Activated effector memory CD4-positive, alpha-beta T cell treated with Interleukin-2 at 50 U/mL for 16 hours (primary cell): ENCODE measurements at regions not wholly inside any gene's neighbourhood (a gene's known extent, or its start where the extent isn't known, plus 50 kb on each side); places are given as distances from the start of the nearest gene placed in this dataset.

Source experiments
- DNase-seq: peaks from one replicate; pipeline ENCODE4 v3.0.0-alpha.2; 2020

DNA sequence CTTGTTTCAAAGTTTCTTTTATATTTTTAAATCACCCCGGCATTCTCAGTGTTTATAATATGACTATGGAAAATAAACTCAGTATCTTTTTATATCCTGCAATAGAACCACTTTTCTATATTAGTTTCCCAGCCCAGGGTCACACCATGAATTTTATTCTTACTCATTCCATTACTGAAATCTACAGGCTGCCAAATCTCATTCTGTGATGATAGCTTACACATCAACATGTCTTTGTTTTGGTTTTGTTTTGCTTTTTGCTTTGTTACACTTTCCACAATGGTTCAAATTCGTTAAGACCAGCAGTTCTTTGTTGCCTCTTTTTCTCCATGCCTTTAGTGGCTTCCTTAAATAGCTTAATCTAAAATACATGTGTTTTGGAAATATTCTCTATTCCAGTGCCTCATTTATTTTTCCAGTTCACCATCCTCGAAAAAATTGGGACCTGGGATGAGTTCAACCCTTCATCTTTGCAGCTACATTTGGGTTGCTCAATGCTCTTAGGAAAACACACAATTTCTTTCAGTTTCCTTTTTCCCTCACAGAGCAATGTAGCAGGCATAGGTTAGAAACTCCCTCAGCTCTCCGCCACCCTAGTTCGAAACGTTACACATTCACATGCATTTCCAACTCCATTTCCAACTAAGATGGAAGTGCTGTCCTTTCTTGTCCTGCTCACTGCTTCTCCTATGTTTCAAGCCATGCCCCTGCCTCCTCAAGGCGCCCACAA lies 1146.3 kb downstream of the MAT2B start:
- DNase-seq: no peak

DNA sequence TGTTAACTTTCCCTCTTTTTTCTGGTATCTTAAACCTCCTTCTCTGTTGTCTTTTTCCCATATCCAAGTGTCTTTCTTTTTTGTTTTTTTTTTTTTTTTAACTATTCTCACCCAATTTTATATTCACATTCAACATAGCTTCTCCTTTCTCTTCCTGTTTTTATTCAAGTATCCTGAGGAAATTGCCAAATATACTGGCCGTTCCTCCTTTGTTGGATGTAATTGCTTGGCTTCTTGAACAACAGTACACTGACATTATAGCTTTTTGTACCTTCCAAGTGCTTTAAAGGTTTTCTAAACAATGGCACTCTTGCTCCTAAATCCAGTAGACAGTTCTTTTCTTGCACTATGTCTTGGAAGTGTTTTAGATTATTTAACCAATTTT lies 1146.8 kb downstream of the MAT2B start:
- no peak for DNase-seq

DNA sequence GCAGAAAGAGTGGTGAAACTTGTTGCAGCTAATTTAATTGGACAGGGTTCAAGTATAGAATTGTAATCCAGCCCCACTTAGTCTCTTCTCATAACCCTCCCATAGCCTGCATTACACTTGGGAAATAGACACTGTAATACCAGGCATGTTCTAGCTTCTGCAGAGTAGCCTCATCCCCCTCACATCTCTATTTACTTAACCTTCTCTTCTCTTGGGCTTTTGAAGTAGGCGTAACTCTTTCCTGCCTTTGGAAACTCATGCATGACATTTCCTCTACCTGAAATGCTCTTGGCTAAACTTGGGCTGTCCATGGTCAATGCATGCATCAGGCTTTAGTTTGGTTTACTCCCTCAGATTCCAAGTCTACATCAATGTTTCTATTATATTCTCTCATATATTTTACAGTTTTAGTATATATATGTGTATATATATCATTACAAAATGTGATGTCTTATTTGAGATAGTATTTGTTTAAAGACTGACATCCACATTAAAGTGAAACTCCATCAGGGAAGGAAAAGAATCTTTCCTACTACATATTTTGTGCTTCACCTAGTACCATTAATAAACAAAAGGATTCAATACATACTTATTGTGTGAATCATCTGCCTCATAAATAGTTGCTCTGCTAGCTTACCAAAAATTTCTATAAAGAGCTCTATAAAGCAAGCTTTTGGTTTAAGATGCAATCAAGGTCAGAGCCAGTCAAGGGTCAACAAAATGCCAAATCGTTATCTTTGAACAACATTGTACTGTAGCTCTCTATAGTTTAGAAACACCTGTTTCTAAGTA lies 1158.0 kb downstream of the MAT2B start:
- no peak for DNase-seq

DNA sequence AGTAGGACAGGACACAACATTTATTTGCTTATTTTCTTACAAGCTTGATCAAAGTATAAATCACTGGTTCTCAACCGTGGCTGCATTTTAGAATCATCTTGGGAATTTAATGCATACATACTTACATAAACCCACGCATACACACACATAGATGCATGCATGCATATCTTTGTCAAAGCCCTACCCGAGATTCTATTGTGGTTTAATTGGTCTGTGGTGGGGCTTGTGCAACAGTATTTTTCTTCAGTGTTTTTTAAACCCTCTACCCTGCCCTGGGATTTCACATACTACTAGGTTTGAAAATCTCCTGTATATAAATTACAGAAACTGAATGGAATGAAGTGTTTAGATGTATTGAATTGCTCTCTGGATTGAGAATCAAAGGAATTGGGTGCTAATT lies 1166.2 kb downstream of the MAT2B start:
- DNase-seq: no peak

DNA sequence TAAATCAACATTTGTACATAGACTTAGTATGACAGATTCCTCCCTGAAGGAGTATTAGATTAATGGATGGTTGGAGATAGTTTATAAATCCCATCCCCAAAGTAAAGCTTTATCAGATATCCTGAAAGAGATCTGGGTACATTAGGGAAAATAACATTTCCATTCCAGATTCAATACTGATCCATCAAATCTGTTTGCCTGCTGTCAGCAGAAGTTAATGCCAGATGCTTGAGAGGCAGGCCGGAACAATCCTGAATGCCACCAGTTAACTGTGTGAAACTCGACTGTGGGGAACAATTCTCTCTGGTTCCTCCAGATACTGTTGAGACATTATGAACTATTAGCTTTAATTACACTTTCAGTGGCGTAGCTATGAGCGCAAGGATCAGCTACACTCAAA lies 1166.8 kb downstream of the MAT2B start:
- no peak for DNase-seq

DNA sequence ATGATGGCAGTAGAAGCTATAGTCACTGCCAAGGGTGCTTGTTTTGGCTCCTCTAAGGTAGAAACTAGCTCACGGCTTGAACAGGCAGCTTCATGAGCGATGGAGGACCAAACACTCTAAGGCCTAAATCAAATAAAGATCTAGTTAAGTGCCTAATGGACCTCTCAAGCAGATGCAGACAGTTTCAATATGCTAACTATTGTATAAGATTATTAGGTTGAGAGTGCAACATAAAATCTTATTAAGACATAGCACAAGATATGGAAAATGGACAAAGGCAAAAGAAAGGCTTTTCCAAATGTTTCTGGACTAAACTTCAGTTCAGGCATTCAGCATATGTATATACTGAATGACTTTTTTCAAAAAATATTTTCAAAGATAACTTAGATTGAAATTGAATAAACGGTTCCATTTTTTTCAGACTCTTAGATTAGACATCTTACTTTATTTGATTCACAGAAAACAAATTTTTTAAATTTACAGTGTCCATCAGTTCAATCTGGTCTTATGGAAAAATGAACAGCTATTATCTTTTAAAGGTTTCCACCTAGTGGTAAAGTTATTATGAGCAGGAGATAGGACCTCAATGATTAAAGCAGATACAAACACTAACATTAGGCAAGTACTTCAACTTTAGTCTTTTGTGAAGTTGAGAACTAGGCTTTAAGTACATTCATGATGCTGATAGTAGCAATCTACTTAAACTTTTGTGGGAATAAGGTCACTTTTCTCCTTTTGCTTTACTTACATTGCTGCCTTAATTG lies 1167.7 kb downstream of the MAT2B start:
- no peak for DNase-seq

DNA sequence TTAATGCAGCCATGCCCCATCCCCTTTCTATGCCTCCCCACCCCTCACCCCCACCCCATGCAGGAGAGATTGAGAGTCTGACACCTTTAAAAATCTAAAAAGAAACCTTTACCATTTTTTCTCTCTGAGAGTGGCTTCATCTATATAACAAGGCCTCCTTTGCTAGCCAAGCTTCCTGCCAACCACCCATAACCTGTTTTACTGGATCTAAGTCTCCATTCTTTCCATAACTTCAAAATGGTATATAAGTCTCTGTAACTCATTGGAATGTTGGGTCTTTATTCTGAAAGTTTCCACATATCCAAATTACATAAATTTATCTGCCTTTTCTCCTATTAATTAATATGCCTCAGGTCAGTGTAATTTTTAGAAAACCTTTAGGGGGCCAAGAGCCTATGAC lies 1174.0 kb downstream of the MAT2B start:
- no peak for DNase-seq

DNA sequence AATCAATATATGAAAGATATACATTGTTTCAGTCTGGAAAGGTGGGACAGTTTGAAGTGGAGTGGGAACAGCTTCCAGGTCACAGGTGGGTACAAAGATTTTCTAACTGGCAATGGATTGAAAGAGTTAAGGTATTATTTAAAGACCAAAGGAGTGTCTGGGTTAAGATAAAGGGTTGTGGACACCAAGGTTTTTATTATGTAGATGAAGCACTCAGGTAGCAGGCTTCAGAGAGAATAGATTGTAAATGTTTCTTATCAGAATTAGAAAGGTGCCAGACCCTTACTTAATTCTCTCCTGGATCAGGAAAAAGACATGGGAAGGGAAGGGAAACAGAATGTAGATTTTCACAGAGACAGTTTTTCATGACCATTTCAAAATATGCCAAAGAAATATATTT lies 1174.8 kb downstream of the MAT2B start:
- DNase-seq: no peak

DNA sequence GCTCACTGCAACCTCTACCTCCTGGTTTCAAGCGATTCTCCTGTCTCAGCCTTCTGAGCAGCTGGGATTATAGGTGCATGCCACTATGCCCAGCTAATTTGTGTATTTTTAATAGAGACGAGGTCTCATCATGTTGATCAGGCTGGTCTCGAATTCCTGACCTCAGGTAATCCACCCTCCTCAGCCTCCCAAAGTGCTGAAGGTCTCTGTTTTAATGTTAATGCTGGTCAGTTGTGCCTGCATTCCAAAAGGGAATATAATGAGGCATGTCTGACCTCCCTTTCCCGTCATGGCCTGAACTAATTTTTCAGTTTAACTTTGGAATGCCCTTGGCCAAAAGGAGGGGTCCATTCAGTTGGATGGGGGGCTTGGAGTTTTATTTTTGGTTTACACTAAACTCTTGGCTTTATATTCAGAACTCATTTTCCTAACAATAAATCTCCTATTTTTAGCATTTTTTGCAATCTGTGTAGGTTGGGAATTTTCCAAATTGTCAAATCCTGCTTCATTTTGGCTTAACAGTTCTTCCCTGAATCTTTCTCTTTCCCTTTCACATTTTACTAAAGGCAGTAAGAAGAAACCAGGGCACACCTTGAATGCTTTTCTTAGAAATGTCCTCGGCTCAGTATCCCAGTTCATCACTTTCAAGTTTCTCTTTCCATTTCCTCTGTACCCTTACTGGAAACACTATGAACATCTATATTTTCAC lies 1175.5 kb downstream of the MAT2B start:
- no peak for DNase-seq

DNA sequence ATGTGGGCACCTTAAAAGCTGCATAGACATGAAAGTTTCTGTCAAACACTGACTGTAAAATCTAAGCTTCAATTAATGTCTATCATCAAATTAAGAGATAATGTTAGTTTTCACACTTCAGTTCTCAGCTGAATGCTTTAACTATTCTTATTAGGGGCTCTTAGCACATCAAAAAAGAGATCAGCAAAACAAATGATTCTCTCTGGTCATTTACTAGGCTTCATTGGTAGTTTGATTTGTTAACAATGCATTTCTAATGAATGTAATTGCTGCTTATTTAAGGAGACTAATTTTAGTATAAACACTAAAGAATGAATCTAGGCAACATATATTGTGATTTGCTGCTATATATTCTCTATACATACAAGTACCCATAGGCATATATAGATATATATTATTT lies 1182.0 kb downstream of the MAT2B start:
- DNase-seq: no peak

DNA sequence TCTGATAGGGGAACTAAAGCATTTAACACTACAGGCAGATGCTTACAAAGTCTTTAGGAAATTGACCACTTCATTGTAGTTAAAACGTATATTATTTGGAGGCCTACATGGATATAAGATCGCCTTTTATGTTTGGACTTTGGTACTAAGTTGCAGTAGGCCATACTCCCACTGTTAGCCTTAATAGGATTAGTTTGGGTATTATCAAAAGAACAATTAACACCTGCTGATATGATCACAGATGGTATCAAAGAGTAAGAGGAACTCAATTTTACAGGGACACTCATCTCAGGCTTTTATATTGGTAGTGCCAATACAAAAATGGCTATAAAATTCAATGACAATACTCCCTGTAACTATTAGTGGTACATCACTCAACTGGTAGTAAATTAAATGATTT lies 1183.0 kb downstream of the MAT2B start:
- DNase-seq: no peak

DNA sequence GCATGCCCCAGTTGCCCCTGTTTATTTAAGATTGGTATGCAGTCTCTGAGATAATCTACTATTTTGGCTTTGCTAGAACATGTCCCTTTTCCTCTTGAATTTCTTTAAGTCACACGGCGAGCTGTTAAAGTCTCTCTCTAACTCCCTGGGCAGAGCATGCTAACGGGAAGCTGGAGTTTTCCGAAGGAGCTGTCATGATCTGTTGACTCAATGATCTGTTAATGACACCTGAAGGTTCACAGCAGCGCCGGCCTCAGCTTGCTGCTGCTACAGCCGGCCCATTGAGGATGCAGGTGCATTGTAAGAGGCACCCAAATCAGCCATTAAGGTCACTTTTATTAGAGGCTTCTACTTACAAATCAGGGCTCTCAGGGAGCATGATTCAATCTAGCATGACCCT lies 1203.4 kb downstream of the MAT2B start:
- no peak for DNase-seq

DNA sequence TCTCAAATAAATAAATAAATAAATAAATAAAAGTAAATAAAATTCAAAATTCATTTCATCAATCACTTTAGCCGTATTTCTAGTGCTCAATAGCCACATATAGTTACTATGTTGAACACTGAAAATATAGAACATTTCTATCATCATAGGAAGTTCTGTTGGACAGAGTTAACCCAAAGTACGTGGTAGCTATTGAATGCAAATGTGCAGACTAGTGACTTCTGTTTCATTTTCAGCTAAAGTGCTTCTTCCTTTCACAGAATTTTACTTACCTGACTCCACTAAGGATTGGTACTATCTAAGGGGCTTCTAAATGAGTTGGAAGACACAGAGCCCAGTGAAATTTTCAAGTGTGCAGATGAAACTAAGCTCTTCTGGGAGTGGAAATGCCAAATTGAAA lies 1208.3 kb downstream of the MAT2B start:
- no peak for DNase-seq

DNA sequence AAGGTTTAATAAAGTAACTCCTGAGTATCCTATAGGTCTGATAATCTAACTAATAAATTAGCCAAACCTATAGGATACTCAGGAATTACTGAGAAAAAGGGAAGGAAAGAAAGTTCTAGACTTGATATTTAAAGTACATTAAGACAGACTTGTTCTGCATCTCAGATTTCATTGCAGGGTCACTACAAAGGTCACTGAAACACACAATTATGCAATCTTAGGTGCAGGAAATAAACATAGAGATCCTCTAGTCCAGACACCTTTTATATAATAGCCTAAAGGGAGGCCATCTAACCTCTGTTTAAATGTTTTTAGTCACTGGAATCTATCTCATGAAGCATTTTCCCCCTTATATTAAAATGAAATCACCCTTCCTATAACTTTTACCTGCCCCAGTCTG lies 1215.7 kb downstream of the MAT2B start:
- DNase-seq: no peak

DNA sequence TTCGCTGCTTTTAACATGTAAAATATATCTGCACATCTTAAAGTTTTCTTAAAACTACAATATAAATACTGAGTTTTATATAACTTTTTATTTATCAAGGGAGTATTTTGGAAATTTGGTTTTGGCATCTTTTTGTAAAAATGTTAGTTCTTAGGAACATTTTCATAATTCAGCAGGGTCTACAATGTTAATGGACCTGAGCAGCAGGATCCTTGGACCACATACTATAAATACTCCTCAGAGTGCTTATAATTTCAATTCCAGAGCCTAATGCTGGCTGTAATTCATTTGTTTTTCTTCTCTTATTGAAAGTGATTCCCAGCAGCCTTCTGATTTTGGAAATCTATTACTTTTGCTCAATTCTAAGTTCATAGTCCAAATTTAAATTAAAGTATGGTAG lies 1216.2 kb downstream of the MAT2B start:
- no peak for DNase-seq

DNA sequence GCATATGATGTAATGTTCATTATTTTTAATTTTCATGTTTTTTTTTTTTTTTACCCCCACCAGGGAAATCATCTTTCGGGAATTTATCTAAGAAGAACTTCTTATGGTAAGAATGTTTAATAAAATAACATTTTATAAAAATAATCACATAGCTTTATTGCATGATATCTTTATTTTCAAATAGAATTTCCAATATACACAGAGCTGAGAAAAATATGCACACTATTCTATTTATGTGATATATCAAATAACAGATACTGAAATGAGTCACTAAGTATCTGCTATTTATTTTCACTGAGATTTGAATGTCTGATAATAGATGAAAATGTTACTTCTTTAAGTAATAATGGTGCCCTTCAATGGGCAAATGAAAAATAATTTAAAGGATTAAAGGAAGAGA lies 1217.3 kb downstream of the MAT2B start:
- no peak for DNase-seq

DNA sequence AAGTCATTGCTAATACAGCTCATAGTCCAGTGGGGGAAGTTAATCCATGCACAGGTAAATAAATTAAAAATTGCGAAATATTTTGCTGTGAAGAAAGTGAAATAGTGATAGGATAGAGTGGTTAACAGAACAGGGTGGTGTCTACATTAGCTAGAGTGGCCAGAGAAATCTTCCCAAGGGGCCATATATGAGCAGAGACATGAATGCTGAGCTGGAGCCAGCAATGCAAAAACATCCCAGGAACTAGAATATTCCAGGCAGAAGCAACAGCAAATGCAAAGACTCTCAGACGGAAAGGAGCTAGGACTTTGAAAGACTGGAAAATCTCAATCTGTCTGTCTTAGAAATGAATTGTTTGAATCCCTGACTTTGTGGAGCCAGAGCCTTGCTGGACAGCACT lies 1221.6 kb downstream of the MAT2B start:
- no peak for DNase-seq

DNA sequence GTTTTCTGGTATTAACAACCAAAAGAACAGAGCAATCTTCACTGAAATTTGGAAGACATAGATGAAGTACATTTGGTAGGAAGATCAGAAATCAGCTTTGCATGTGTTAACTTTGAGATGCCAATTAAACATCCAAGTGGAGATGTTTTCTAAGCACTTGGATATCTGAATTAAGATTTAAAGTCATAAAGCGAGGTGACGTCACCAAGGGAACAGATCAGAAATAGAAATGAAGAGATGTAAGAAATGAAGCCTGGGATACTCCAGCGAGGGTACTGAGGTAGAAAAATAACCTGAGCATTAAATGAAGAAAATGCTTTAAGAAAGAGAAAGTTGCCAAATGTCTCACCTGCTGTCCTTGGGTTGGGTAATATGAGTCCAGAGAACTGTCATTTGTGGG lies 1223.3 kb downstream of the MAT2B start:
- DNase-seq: no peak

DNA sequence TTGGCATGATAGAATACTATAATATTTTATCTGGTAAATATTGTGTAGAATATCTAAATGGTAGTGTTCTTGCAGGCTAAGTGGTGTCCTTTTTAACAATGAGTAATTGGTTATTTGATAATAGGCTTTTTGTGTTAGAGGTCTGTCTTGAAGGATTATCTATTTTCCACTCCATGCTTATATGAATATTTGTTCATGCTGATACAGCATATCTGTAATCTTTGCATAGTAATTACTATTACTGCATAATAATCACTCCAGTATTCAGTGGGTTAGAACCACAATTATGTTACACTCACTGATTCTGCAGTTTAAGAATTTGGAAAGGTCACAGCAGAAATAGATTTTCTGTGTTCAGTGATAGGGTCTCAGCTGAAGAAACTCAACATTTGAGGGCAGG lies 1229.9 kb downstream of the MAT2B start:
- no peak for DNase-seq

DNA sequence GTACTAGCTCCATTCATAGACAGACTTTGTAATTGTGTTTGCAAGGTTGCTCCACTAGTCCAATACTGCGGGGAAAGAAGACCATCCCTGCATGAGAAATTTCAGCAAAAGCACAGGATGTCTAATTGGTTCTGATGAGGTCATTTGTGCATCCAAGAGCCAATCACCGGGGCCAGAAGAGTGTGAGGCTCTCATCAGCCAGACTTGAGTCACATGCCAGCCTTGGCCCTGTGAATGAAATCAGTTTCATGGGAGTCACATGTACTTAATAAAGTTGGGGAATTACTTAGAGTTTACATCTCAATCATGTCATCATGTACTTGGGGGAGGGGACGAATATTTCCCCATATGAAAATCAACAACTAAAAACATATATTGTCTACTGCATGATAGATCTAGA lies 1236.0 kb downstream of the MAT2B start:
- no peak for DNase-seq

DNA sequence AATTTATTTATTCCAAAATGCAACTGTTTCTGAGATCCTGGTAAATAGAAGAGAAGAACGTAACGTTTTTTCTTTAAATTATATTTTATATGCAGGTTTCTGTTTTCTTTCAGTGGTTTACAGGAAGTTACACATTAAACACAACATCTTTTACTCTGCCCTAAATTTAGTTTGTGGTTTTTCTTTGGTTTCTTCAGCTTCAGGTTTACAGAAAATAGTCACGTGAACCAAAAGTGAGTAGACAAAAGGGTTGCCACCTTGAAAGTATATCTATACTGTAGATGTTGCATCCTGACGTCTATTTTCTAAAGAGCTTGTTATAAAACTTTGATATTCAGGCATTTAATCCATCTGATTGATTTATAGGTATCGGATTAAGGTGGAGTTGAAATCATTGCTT lies 1236.6 kb downstream of the MAT2B start:
- DNase-seq: no peak

DNA sequence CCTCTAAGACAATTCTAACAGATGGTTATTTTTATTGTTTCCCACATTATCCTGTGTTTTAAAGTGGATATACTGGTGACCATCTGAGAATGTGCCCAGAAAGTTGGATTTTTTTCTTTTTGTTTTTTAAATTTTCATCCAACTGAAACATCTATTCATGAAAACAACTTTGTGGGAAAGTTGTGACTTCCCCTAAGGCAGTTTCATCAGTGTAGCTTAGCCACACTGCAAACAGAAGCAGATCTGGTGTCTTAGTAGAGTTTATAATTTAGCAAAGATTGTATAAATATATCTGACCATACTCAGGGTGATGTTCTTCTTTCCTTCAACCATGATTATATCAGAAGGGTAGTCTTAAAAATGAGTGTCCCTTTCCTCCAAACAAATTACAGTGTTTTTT lies 1241.3 kb downstream of the MAT2B start:
- no peak for DNase-seq

DNA sequence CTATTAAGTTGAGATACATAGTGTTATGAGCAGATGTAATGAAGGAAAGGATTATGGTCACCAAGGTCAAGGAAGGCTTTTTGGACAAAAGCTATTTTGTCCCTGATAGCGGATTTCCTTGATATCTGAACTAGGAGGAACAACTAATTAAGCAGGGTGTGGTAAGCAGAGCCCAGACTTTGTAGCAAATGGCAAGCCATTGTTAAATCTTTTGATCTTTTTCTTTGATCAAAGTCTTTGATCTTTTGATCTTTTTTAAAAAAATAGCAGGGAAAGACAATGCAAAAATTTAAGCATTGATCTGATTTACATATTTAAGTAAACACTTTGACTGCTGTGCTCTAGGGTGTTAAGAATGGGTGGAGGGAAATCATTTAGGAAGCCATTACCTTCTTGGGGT lies 1242.0 kb downstream of the MAT2B start:
- DNase-seq: no peak
